GM12874 (cell line): ENCODE measurements at regions not wholly inside any gene's neighbourhood (a gene's known extent, or its start where the extent isn't known, plus 50 kb on each side); places are given as distances from the start of the nearest gene placed in this dataset.

Experiments
- TF ChIP-seq, protein P1 (sequence below): IDR thresholded peaks from 2 replicates; pipeline ENCODE4 v1.5.1; 2011; ENCODE audit warnings: low read depth, mild to moderate bottlenecking, control low read depth, low read length, moderate library complexity; ENCODE audit not compliant: insufficient read depth

DNA sequence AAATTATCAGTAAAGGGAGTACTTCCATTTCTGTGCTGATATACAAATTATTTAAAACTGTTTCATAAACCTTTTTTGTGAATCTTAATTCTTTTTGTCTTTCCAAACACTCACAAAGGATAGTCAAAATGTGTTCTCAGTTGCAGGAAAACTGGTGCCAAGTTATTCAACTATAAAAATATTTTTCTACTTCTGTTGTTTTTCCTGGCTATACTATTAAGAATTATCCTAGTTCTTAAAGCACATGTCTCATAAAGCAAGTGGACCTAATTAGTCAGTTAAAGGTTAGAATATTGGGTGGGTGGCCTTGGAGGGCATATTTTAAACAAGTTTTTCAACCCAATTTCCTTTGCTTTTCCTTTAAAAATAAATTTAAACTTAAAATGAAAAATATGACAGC is 1460.3 kb upstream of the SLC10A2 start:
- TF ChIP-seq, protein P1, sequence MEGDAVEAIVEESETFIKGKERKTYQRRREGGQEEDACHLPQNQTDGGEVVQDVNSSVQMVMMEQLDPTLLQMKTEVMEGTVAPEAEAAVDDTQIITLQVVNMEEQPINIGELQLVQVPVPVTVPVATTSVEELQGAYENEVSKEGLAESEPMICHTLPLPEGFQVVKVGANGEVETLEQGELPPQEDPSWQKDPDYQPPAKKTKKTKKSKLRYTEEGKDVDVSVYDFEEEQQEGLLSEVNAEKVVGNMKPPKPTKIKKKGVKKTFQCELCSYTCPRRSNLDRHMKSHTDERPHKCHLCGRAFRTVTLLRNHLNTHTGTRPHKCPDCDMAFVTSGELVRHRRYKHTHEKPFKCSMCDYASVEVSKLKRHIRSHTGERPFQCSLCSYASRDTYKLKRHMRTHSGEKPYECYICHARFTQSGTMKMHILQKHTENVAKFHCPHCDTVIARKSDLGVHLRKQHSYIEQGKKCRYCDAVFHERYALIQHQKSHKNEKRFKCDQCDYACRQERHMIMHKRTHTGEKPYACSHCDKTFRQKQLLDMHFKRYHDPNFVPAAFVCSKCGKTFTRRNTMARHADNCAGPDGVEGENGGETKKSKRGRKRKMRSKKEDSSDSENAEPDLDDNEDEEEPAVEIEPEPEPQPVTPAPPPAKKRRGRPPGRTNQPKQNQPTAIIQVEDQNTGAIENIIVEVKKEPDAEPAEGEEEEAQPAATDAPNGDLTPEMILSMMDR: no peak

DNA sequence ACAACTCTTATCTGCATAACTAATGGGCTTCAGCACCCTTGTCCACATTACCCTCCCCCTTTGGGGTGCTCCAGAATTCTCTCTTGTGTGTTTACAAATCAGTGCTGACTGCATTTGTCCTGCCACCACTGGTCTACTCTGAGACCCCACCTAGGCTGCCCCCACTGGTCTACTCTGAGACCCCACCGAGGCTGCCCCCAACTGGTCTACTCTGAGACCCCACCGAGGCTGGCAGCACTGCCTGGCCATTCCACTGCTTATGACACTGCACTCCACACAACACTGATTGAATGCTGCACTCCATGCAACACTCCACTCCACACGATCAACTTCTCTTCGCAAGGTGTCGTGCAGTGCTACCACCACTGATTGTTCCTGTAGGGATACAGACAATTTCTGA is 1459.2 kb upstream of the SLC10A2 start:
- TF ChIP-seq, protein P1: no peak

DNA sequence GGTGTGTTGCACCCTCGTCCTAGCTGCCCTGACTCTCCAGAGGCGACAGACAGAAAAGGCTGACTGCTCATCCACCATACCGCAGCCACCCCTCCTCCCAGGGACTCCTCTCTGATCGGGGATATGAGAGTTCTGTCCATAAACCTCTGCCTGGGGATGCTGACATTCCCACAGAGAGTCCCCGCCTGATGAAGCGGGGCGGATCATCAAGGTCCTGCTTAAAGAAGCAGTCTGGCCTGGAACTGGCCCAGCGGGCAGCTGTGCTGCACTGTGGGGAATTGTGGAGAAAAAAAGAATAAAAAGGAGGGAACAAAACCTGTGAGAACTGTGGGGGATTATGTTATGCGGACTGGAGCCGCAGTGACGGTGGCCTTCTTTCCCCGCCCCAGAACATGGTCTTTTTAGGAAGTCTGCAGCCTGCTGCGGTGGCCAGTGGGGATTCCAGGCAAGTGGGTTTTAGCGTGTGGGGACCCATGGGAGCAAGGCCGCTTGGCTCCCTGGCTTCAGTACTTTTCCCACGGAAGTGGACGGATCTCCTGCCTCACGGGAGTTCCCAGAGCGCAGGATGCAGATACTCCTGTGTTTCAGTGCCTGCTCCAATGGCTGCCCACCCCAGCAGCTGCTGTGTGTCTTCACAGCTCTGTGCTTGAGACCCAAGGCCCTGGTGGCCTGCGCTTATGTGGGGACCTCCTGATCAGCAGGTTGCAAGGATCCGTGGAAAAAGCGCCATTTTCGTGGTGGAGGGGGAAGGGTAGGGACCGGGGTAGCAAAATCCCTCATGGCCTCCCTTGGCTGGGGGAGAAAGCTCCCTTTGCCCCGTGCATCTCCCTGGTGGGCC is 1456.2 kb upstream of the SLC10A2 start:
- TF ChIP-seq, protein P1: no peak

DNA sequence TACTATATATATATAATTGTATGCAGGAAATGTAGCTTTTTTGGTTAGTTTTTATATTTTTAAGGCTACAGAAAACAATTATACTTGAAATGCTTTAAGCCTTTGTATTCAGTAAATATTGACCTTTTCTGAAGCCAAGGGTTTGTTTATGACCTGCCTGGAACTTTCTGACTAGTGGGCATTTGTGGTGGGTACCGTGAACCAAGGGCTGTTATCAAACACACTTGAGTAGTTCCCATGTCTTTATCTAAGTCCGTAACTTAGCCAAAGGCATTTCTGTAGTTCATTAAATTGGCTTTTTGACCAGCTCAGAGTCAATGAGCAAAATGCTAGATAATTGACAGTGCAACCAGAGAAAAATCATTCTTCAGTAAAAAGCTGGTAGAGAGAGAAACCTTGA is 1444.2 kb upstream of the SLC10A2 start:
- TF ChIP-seq, protein P1: no peak

DNA sequence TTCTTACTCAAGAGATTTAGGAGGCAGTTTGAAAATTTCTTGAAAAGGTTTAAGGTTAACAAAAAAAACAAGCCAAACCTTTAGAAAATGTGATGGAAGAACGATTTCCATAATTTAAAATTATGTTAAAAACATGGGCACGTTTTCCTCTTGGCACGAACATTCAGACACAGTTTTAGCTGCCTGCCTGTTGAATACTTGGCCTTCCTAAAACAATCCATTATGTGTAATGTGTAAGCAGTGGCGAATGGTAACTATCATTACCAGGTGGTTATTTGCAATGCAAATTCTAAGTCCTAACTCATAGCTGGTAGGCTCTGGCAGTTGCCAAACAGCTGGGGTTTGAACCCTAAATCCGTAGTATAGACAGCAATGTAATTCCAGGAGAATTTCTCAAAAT is 1425.7 kb upstream of the SLC10A2 start:
- TF ChIP-seq, protein P1: no peak

DNA sequence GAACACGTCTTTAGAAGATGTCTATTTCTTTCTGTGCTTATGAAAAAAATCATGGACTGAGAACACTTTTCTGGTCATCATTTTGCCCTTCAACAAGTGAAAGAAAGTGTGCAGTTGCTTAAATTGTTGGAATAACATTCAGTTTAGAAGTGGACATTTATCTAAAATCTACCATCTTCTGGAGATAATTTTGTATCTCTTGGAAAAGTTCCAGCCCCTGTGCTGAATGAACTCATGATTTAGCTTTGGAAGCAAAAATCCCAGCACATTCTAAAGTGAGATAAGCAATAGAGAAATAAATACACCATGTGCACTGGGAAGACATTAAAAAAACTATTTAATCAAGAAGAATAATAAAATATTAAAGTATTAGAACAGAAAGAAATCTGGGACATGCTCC is 1420.8 kb upstream of the SLC10A2 start:
- TF ChIP-seq, protein P1: no peak

DNA sequence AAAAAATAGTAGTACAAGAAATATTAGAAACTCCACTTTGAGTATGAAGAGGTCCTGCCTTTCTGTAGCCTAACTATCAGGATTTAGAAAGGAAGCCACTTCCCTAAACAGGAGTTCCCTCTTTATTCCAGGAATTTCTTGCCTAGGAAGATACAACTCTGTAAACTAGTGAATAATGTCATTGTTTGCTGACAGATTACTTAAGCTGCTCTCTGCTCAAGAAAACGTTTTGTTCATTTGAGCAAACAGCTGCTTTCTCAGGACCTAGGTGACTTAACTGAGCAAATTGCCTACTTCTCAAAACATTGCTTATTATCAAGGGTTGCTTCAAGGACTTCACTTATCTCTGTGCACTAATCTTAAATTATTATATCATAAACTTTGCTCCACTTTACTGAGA is 1419.4 kb upstream of the SLC10A2 start:
- TF ChIP-seq, protein P1: no peak
